ENCODE measurements at regions not wholly inside any gene's neighbourhood (a gene's known extent, or its start where the extent isn't known, plus 50 kb on each side); places are given as distances from the start of the nearest gene placed in this dataset.
A peak's percentile ranks its signal among the peaks of the same experiment; 100 is the strongest.

DNA sequence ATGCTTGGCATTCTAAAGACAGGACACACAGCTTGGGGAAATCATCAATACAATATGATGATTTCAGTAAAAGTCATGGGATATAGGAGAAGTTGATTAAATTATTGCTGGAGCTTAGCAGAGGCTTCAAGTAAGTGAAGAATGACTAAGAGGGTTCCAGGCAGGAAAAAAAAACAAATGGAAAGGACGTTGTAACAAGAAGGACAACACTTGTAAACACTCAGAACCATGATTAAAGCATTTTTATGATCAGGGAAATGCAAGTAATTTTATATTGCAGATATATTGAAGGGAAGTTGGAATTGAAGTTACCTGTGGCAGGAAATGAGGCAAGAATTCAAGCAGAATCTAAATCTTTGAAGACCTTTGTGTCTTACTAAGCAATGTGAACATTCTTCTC lies 602.7 kb upstream of the NEGR1 start:
- Histone ChIP-seq H4K8ac (ENCODE audit: low read depth, low read length) (no peak overlapping the region), H3K4ac (ENCODE audit: low read length) (no peak overlapping the region), H2BK15ac (ENCODE audit: low read length) (no peak overlapping the region), H3K23ac (ENCODE audit: low read depth, low read length, poor library complexity) (no peak overlapping the region), H2AFZ (ENCODE audit: low read length) (no peak overlapping the region), H3K27me3 (ENCODE audit: control insufficient read depth in 3 of 3, insufficient read depth in 3 of 3, low read depth in 1 of 3, low read length in 3 of 3) (no peaks in the 10 kb centered on the region), H4K91ac (ENCODE audit: low read depth, low read length, poor library complexity) (no peak overlapping the region), H3K14ac (ENCODE audit: low read length) (no peak overlapping the region), H3K27ac (replicated peaks; ENCODE audit: low read length) (no peak overlapping the region), H2BK12ac (ENCODE audit: low read length) (no peak overlapping the region), H3K79me1 (ENCODE audit: low read depth, low read length) (no peaks in the 10 kb centered on the region), H2AK5ac (ENCODE audit: low read depth, low read length) (no peak overlapping the region), H3K36me3 (replicated peaks in 1 of 2; ENCODE audit: control insufficient read depth in 2 of 2, insufficient read depth in 2 of 2, low read length in 2 of 2) (no peaks in the 10 kb centered on the region), H3K18ac (ENCODE audit: low read length) (no peak overlapping the region), H3K4me2 (ENCODE audit: insufficient read depth, low read length, poor library complexity, severe bottlenecking) (no peak overlapping the region), H3K9me3 (replicated peaks in 1 of 2; ENCODE audit: control insufficient read depth in 2 of 2, insufficient read depth in 1 of 2, low read depth in 1 of 2, low read length in 2 of 2) (no peaks in the 10 kb centered on the region), H3K4me3 (ENCODE audit: low read length in 2 of 2) (no peak overlapping the region), H2BK120ac (ENCODE audit: low read depth, low read length) (no peak overlapping the region), H3K9ac (ENCODE audit: low read depth, low read length, poor library complexity) (no peak overlapping the region), H2BK5ac (ENCODE audit: low read length) (no peak overlapping the region), H3K4me1 (ENCODE audit: control insufficient read depth in 2 of 2, insufficient read depth in 1 of 2, low read depth in 1 of 2, low read length in 2 of 2) (no peaks in the 10 kb centered on the region)
- WGBS, 2 donors (ENCODE audit: extremely low coverage in 2 of 2, insufficient read length in 2 of 2, insufficient replicate concordance in 1 of 2), result no CpG with 5 or more reads among the region's 1 CpG
- DNase-seq (ENCODE audit: low spot score), result no peak

DNA sequence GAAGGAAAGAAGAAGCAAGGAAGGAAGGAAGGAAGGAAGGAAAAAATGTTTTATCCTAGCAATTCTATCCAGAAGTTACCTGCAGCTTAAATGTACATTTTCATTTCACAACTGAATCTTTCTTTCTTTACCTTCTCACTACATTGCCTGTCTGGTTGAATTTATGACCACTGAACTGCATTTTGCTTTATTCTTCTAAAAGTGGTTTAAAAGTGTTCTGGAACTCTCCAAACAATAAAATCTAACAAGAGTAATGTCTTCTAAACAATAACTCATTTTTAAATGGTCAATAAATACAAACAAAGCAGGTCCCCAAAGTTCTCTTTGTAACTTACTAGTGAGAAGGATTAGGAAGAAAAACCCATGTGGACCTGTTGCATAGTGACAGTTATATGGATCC lies 587.5 kb upstream of the NEGR1 start:
- no peak for DNase-seq (ENCODE audit: low spot score)
- no peak overlapping the region for H2BK15ac ChIP-seq (ENCODE audit: low read length)
- no peak overlapping the region for H2BK12ac ChIP-seq (ENCODE audit: low read length)
- H2AK5ac ChIP-seq (ENCODE audit: low read depth, low read length), result no peak overlapping the region
- no peak overlapping the region for H3K27ac ChIP-seq (replicated peaks; ENCODE audit: low read length)
- H3K23ac ChIP-seq (ENCODE audit: low read depth, low read length, poor library complexity), result no peak overlapping the region
- no peak overlapping the region for H4K91ac ChIP-seq (ENCODE audit: low read depth, low read length, poor library complexity)
- H3K4me3 ChIP-seq (ENCODE audit: low read length in 2 of 2), result no peak overlapping the region
- H3K18ac ChIP-seq (ENCODE audit: low read length), result no peak overlapping the region
- no peak overlapping the region for H2BK5ac ChIP-seq (ENCODE audit: low read length)
- no peak overlapping the region for H3K9ac ChIP-seq (ENCODE audit: low read depth, low read length, poor library complexity)
- H3K4ac ChIP-seq (ENCODE audit: low read length), result no peak overlapping the region
- no peak overlapping the region for H3K4me2 ChIP-seq (ENCODE audit: insufficient read depth, low read length, poor library complexity, severe bottlenecking)
- H4K8ac ChIP-seq (ENCODE audit: low read depth, low read length), result no peak overlapping the region
- peak overlapping the region; percentile 26 for H2AFZ ChIP-seq (ENCODE audit: low read length)
- no peaks in the 10 kb centered on the region for H3K27me3 ChIP-seq (ENCODE audit: control insufficient read depth in 3 of 3, insufficient read depth in 3 of 3, low read depth in 1 of 3, low read length in 3 of 3)
- no peak overlapping the region for H2BK120ac ChIP-seq (ENCODE audit: low read depth, low read length)
- H3K36me3 ChIP-seq (replicated peaks in 1 of 2; ENCODE audit: control insufficient read depth in 2 of 2, insufficient read depth in 2 of 2, low read length in 2 of 2), result no peaks in the 10 kb centered on the region
- no peaks in the 10 kb centered on the region for H3K4me1 ChIP-seq (ENCODE audit: control insufficient read depth in 2 of 2, insufficient read depth in 1 of 2, low read depth in 1 of 2, low read length in 2 of 2)
- no peaks in the 10 kb centered on the region for H3K9me3 ChIP-seq (replicated peaks in 1 of 2; ENCODE audit: control insufficient read depth in 2 of 2, insufficient read depth in 1 of 2, low read depth in 1 of 2, low read length in 2 of 2)
- H3K14ac ChIP-seq (ENCODE audit: low read length), result no peak overlapping the region
- no peaks in the 10 kb centered on the region for H3K79me1 ChIP-seq (ENCODE audit: low read depth, low read length)

DNA sequence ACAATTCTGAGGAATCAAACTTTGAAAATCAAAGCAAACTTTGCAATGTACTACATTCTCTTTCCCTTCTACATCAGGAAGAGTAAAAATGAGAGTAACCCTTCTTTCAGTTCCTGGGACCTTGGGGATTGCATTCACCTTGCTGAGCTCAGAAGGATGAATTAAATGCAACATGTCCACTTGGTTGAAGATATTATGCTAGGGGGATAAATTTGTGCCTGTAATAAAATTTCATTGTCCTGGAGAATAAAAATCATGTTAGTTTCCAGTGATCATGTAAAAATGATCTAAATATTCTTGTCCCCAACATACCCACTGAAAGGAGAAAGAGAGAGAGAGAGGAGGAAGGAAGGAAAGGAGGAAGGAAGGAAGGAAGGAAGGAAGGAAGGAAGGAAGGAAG lies 587.1 kb upstream of the NEGR1 start:
- Histone ChIP-seq H2BK15ac (ENCODE audit: low read length) (no peak overlapping the region), H3K27ac (replicated peaks; ENCODE audit: low read length) (no peak overlapping the region), H3K14ac (ENCODE audit: low read length) (no peak overlapping the region), H2AFZ (ENCODE audit: low read length) (no peak overlapping the region), H3K23ac (ENCODE audit: low read depth, low read length, poor library complexity) (no peak overlapping the region), H4K91ac (ENCODE audit: low read depth, low read length, poor library complexity) (no peak overlapping the region), H3K79me1 (ENCODE audit: low read depth, low read length) (no peaks in the 10 kb centered on the region), H3K27me3 (ENCODE audit: control insufficient read depth in 3 of 3, insufficient read depth in 3 of 3, low read depth in 1 of 3, low read length in 3 of 3) (no peaks in the 10 kb centered on the region), H3K4ac (ENCODE audit: low read length) (no peak overlapping the region), H3K4me2 (ENCODE audit: insufficient read depth, low read length, poor library complexity, severe bottlenecking) (no peak overlapping the region), H3K9ac (ENCODE audit: low read depth, low read length, poor library complexity) (no peak overlapping the region), H3K36me3 (replicated peaks in 1 of 2; ENCODE audit: control insufficient read depth in 2 of 2, insufficient read depth in 2 of 2, low read length in 2 of 2) (no peaks in the 10 kb centered on the region), H3K9me3 (replicated peaks in 1 of 2; ENCODE audit: control insufficient read depth in 2 of 2, insufficient read depth in 1 of 2, low read depth in 1 of 2, low read length in 2 of 2) (no peaks in the 10 kb centered on the region), H3K4me3 (ENCODE audit: low read length in 2 of 2) (no peak overlapping the region), H2BK12ac (ENCODE audit: low read length) (no peak overlapping the region), H2BK120ac (ENCODE audit: low read depth, low read length) (no peak overlapping the region), H3K18ac (ENCODE audit: low read length) (no peak overlapping the region), H4K8ac (ENCODE audit: low read depth, low read length) (no peak overlapping the region), H2AK5ac (ENCODE audit: low read depth, low read length) (no peak overlapping the region), H2BK5ac (ENCODE audit: low read length) (no peak overlapping the region), H3K4me1 (ENCODE audit: control insufficient read depth in 2 of 2, insufficient read depth in 1 of 2, low read depth in 1 of 2, low read length in 2 of 2) (no peaks in the 10 kb centered on the region)
- no peak for DNase-seq (ENCODE audit: low spot score)

DNA sequence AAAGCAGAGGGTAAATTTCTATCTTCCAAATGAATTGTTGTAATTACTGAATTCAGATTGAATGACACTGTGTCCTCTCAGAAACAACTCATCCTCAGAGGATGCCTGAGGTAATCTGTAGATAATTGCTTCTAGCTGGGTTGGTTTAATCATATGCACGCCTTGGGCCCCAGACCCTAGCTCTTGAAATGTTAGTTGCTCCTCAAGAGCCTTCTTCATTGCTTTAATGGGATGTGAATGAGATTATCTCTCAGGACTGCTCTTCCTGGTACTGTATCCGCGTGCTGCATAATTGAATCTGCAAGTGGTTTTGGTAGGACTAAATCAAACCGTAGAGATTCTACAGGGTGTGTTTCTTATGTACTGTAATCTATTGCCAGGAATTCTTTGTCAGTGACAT lies 569.3 kb upstream of the NEGR1 start:
- no peak overlapping the region for H3K23ac ChIP-seq (ENCODE audit: low read depth, low read length, poor library complexity)
- peaks cover 2 to 3% of the 10 kb centered on the region in 2 donors for H3K4me1 ChIP-seq (ENCODE audit: control insufficient read depth in 2 of 2, insufficient read depth in 1 of 2, low read depth in 1 of 2, low read length in 2 of 2)
- DNase-seq (ENCODE audit: low spot score), result no peak
- no peaks in the 10 kb centered on the region for H3K27me3 ChIP-seq (ENCODE audit: control insufficient read depth in 3 of 3, insufficient read depth in 3 of 3, low read depth in 1 of 3, low read length in 3 of 3)
- peak overlapping the region; percentile 15 for H2AFZ ChIP-seq (ENCODE audit: low read length)
- H4K91ac ChIP-seq (ENCODE audit: low read depth, low read length, poor library complexity), result no peak overlapping the region
- no peak overlapping the region for H4K8ac ChIP-seq (ENCODE audit: low read depth, low read length)
- no peak overlapping the region for H3K18ac ChIP-seq (ENCODE audit: low read length)
- H2BK12ac ChIP-seq (ENCODE audit: low read length), result no peak overlapping the region
- H3K4ac ChIP-seq (ENCODE audit: low read length), result no peak overlapping the region
- no peaks in the 10 kb centered on the region for H3K9me3 ChIP-seq (replicated peaks in 1 of 2; ENCODE audit: control insufficient read depth in 2 of 2, insufficient read depth in 1 of 2, low read depth in 1 of 2, low read length in 2 of 2)
- H3K14ac ChIP-seq (ENCODE audit: low read length), result no peak overlapping the region
- H3K4me2 ChIP-seq (ENCODE audit: insufficient read depth, low read length, poor library complexity, severe bottlenecking), result no peak overlapping the region
- no peak overlapping the region for H2AK5ac ChIP-seq (ENCODE audit: low read depth, low read length)
- no CpG with 5 or more reads among the region's 4 CpGs for whole genome bisulfite sequencing, 2 donors (ENCODE audit: extremely low coverage in 2 of 2, insufficient read length in 2 of 2, insufficient replicate concordance in 1 of 2)
- no peak overlapping the region for H2BK120ac ChIP-seq (ENCODE audit: low read depth, low read length)
- H2BK5ac ChIP-seq (ENCODE audit: low read length), result no peak overlapping the region
- no peaks in the 10 kb centered on the region for H3K79me1 ChIP-seq (ENCODE audit: low read depth, low read length)
- no peak overlapping the region for H3K27ac ChIP-seq (replicated peaks; ENCODE audit: low read length)
- no peak overlapping the region for H3K9ac ChIP-seq (ENCODE audit: low read depth, low read length, poor library complexity)
- no peaks in the 10 kb centered on the region for H3K36me3 ChIP-seq (replicated peaks in 1 of 2; ENCODE audit: control insufficient read depth in 2 of 2, insufficient read depth in 2 of 2, low read length in 2 of 2)
- no peak overlapping the region for H3K4me3 ChIP-seq (ENCODE audit: low read length in 2 of 2)
- H2BK15ac ChIP-seq (ENCODE audit: low read length), result no peak overlapping the region
